Stomach (tissue), 4 donors: ENCODE measurements at regions not wholly inside any gene's neighbourhood (a gene's known extent, or its start where the extent isn't known, plus 50 kb on each side); places are given as distances from the start of the nearest gene placed in this dataset.

Experiments
- CTCF ChIP-seq, 7 experiments: fragments of 450-650 bp in 4 of 7; fragments of 200-600 bp in 3 of 7; sonication (generic) in 3 of 7; IDR thresholded peaks; one replicate each; pipeline ENCODE4 v1.5.1; 2016 to 2019; ENCODE audit warnings: antibody characterized with exemption in 7 of 7, control low read depth in 2 of 7, mild to moderate bottlenecking in 1 of 7
- EP300 ChIP-seq: sonication (generic); formaldehyde crosslinking; IDR thresholded peaks from one replicate; pipeline ENCODE4 v1.6.1; 2017; ENCODE audit warnings: antibody characterized with exemption
- POLR2A ChIP-seq, 4 donors: fragments of 450-650 bp; IDR thresholded peaks; one replicate each; pipeline ENCODE4 v1.6.1; 2016; ENCODE audit warnings: antibody characterized with exemption in 4 of 4, control low read depth in 2 of 4, mild to moderate bottlenecking in 1 of 4, moderate library complexity in 1 of 4
- POLR2AphosphoS5 ChIP-seq, 3 donors: sonication (generic); formaldehyde crosslinking; IDR thresholded peaks; one replicate each; pipeline ENCODE4 v1.6.1; 2016; ENCODE audit warnings: antibody characterized with exemption in 3 of 3

GRCh38 chr1:232293361-232293760, 336.6 kb downstream of the SIPA1L2 start:
- TF ChIP-seq POLR2A (IDR thresholded peaks at IDR 0.05) = no peak
- no peak for TF ChIP-seq CTCF (IDR thresholded peaks at IDR 0.05)
- TF ChIP-seq EP300 = no peak
- no peak for TF ChIP-seq POLR2AphosphoS5 (IDR thresholded peaks at IDR 0.05)
